Amygdala (tissue), 56 donors: ENCODE measurements at regions not wholly inside any gene's neighbourhood (a gene's known extent, or its start where the extent isn't known, plus 50 kb on each side); places are given as distances from the start of the nearest gene placed in this dataset.
A peak's percentile ranks its signal among the peaks of the same experiment; 100 is the strongest.

Experiments
- DNase-seq, 56 donors: peaks; one replicate each; lab custom pipeline; 2025; lab: John Stamatoyannopoulos, UW

DNA sequence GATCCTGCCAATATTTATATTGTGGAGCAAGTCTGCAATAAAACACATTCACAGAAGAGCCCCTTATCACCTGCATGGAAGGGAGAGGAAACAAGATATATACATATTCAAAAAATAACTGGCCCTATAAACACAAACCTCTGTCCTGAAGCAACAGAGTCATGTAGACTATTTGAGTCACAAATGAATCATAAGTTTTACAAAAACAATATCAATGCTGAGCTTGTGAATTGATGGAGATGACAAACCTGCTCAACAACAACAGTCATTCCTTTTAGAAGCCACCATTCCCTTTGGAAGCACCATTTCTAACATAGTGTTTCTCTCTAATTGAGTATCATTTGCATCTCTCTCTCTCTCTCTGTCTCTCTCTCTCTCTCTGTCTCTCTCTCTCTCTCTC lies 313.9 kb downstream of the MID1IP1 start:
- no peak for DNase-seq

DNA sequence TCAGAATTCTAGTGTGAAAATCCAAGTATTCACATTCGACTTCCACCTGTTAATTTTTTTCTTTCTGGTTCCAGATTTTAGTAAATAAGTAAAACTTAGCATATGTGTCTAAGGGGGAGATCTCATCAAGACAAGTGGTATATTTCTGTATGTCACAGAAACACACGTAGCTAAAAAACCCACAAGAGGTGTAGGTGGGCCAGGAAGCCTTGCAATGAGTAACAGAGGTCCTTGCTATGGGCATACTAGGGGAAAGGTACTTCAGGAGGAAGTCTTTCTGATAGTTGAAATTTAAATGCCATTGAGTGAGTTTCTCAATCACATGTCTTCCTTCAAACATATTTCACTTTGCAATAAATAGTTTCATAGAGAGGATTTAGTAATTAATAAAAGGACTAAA lies 315.8 kb downstream of the MID1IP1 start:
- no peak for DNase-seq

DNA sequence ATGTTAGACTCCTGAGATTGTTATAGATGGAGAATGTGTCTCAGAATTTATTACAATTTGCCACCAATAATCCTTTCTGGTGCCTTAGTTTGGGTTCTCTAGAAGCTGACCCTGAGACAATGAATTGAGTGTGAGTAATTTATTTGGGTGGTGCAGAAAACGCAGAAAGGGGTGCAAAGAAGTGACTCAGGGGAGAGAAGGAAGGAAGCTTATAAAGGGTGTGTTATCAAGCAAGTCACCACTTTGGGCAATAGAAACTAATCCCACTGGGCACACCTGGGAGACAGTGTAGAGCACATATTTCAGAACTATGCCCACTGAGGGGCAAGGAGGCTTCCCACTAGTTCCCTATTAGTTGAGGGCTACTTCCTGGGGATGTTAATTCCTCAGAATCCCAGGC lies 320.6 kb downstream of the MID1IP1 start:
- no peak for DNase-seq

DNA sequence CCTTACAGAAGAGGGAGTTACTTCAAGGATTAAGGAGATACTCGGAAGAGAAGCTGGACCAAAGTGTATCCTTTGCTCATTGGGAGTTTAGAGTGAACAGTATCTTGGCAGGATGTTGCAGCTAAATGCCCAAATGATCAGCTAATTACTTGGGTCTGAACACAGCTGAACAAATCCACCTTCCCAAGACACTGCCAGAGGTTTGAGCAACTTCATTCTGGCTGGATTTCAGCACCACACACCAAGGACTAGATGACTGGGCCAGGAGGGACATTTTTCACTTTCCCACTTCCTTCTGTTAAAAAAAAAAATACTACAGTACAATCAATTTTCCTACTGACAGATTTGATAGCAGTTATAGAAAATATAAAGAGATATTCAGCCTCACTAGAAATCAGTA lies 324.6 kb downstream of the MID1IP1 start:
- DNase-seq: no peak

DNA sequence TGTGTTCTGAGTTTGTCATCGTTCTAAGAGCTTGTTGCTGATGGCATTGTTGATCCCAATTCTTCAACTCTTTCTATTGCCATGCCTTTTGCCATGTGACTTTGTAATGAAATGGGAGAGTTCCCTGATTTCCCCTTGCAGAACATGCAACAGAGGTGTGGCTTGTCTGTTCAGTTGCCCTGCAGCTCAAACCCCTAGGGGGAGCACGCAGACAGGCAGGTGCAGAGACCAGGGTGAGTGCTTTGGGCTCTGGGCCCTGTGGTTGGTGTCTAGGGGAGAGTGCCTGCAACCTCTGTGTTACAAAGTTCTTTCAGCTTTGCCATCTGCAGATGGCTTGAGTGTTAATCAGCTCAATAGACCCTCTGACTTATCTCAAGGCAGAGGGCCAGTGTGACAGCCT lies 332.7 kb downstream of the MID1IP1 start:
- DNase-seq: peak in 1 of 56 donors; percentile 0

DNA sequence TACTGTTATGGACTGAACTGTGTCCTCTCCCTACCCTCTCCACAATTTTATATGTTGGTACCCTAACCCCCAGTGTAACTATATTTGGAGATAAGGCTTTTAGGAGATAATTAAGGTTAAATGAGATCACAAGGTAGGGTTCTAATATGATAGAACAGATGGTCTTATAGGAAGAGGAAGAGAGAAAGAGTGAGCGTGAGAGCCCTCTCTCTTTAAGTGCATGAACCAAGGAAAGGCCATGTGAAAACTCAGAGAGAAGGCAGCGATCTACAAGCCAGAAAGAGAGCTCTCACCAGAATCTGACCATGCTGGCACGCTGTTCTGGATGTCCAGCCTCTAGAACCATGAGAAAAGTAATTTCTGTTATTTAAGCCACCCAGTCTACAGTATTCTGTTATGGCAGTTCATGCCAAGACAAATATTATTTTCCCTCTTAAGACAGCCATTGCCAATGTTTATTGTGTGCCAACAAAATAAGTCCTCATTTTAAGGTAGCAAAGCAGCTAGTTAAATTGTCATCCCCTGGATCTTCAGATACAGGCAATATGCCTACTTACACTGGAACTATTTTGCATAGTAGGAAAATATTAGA lies 336.2 kb downstream of the MID1IP1 start:
- DNase-seq: no peak

DNA sequence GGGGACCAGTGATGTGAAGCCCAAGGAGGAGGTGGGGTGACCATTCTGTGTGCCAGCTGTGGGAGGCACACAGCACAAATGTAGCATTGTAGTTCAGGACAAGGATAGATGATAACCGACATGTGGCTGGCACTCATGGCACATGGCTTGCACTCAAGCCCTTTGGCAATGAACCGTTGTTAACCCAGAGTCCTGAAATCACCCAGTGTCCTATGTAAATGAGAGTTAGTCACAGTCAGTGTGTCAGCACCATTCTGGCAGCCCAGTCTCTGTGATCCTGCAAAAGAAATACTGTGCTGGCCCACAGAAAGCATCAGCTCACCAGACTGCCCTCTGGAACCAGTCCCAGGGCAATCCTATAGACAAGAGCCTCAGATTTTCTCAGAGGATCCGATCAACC lies 339.3 kb downstream of the MID1IP1 start:
- no peak for DNase-seq

DNA sequence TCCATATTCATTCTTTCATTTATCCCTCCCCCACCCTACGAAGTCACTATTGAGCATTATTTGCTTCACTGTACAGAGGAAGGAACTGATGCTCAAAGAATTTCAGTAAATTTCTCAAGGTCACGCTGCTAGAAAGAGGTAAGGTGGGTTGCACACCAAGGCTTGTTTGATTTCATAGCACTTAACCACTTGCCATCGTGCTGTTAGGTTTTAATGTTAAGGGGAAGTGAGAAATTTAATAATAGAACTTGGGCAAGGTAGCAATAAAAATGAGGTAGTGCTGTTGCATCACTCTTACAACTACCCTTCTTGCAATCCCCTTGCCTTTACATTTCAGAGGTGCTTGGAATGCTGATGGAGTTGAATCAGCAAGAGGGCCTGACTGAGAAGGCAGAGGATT lies 343.1 kb downstream of the MID1IP1 start:
- DNase-seq: no peak

DNA sequence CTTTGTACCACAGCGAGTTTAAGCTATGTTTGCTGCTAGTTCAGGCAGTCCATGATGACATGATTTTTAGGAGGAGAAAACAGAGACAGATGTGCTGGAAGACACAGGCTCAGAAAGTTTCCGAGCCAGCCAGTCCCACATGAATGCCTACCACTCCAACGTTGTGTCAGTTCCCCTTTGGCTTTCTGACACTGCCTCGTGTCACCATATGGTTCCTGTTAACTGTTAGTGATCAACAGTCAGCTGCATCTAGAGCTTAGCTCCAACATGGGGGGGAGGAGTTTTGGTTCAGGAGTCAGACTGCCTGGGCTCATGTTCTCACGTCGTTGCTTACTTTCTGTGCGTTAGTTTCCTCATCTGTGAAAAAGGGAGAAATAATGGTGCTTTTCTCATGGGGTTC lies 343.7 kb downstream of the MID1IP1 start:
- no peak for DNase-seq

DNA sequence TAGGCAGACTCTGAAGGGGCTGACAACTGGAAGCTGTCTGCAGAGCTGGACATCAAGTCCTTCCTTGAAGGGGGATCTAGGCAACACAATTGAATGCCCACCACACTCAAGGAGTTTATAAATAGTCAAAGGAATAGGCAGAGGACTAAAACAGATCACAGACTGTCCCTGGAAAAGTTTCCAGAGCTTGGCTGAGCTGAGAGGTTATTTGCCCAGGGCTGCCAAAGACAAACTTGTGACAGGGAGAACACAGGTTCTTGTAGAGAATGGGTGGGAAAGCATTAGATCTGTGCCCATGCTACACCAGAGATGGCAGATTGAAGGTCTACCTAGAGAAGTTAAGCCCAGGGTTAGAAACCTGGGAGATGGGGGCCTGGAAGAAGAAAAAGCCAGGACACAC lies 344.6 kb downstream of the MID1IP1 start:
- no peak for DNase-seq

DNA sequence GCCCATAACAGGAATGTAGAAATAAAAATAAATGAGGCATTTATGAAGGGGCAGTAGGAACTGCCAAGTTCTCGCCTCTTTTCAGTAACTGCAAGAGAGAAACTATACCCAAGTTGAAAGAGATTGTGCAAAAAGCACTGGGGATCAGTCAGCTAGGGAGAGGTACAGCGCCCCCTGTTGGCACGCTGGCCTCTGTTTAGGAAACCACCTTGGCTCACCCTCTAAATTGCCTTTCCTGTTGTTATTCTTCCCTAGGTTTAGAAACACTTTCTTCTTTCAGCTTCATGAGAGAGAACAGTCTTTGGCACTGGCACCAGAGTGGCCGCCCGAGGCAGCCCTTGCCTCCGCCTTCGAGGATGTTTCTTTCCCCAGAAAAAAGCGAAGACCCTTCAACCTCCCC lies 348.5 kb downstream of the MID1IP1 start:
- peak in 49 of 56 donors; percentile 0 to 81 (median 14) for DNase-seq

DNA sequence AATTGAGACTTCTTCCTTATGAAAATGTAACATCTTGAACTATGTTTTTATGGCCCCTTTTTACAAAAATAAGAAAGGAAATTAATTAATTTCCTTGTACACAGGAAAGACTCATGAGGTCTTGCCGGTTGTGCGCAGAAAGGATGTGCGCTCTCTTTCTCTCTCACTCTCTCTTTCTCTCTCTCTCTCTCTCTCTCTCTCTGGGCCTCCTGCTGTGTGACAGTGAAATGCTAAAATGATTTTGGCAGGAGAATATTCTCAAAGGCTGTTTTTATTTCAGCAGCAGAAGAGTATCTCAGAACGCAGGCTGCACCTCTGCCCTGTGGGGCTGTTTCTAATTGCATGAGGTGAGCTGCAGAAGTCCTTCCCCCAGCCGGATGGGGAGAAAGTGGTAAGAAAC lies 349.0 kb downstream of the MID1IP1 start:
- DNase-seq: no peak

DNA sequence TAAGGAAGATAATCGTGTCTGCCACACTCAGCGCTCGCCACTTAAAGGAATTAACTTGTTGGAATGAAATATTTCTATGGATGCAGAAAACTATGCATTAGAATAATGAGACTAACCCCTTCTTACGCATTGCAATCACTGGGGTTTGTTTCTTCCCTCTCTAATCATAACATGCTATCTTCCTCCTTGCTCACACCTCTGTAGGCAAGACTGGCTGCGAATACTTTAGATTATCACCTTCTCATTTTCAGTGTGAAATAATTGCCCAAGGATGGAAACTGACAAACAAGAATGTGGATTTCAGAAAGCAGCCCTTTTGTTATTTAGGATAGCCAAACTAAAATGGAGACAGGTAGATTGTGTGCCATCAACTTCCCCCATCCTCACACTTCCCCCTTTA lies 349.4 kb downstream of the MID1IP1 start:
- DNase-seq: no peak

DNA sequence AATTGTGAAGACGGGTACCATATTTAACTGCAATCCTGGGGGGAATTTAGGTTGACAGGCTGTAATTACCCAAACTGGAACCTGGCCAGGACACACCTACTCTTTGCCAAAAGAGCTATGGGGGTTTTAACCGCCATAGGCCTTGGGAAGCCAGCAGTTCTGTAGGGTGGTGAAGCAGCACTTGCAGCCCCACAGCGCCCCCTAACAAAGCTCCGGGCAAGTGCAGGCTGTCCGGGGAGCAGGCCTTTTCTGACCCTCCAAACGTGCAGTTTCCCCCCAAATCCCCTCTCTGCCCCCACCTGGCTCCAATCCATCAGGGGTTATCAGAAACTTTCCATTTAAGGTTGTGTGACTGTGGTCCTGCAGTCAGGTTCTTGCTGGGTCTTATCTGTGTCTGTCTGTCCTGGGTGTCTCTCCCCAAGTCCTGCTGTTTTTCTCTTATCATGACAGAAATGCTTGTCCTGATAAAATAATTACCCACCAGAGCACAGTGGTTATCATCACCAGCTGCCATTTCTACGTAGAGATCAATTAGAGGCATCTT lies 350.9 kb downstream of the MID1IP1 start:
- DNase-seq: peak in 11 of 56 donors; percentile 1 to 39 (median 7)

DNA sequence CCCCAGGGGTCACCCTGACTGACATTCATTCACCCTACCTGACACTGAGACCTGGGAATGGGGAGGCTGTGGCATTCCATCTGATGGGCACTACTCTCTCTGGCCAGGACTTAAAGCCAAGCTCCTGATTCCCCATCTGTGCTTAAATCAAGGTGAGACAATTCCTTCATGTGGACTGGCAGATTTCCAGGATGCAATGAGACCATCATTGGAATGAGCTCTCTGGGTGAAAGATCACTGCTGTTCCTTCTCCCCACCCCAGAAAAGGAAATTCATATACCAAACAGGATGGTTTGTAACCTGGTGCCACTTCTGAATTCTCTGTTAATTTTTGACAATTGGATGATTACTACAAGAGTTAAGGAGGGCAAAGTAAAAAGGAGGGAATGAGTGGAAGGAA lies 354.8 kb downstream of the MID1IP1 start:
- DNase-seq: no peak

DNA sequence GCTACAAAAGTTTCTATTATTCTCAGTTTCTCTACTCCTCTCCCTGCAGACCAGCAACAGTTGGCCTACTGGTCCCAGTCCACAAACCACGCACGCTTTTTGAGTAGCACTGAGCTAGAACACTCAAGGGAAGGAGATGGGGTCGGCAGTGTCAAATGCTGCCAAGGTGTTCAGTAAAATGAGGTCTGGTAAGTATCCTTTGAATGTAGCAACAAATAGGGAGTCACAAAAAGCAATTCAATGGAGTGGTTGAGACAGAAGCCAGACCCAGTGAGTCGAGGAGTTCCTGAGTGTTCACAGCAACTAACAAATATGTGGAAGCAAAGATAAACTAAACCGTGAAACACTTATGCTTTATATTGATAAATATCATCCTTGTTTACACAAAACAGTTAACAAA lies 355.7 kb downstream of the MID1IP1 start:
- no peak for DNase-seq

DNA sequence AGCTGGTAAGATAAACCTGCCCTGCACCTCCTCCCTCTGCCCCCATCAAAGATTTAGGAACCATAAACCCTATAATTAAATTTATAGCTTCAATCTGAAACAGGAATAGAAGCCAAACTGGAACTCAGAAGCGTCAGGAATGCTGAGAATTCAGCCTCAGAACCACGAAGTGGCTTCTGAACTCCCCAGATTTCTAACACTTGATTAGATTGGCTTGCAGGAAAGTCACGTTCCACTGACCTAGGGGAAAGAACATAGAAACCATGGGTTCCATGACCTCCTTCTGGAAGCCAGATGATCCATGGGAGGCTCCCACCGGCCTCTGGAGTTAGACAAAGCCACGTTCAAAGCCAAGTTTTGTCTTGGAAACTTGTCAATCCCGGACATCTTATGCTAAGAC lies 356.5 kb downstream of the MID1IP1 start:
- no peak for DNase-seq

DNA sequence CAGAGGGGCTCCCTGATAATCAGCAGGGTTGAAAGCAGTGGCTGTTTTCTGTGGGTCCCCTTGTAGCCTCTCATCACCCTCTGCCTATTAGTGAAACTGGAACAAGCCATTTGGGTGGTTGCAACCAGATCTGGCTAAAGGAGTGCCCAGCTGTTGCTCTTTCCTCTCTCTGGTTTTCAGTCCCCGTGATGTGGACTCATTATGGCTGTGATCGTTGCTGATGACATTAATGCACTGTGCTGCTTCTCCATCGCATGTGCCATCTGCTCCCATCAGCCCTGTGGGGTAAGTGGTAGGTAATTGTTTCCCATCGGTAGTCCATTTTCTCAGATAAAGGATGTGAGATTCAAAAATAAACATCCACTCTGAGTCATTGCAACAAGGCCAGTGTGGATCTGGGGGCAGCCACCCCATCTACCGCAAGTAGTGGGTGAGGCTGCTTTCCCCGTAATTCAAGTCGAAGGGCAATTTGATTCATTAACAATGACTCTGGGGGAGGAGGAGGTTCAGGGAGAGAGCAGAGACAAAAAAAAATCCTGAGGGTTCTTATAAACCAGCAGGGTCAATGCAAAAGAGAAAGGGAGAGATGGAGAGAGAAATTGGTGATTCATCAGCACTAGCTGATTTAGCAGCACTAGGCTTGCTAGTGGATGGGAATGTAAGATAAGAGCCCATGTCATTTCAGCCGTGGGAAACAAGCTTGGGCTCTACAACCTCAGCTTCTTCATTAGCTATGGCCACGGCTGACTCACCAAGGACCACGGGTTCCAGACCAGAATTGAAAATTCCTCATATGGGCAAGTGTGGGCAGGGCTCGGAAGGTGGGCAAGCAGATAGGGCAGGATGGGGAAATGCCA lies 357.8 kb downstream of the MID1IP1 start:
- no peak for DNase-seq

DNA sequence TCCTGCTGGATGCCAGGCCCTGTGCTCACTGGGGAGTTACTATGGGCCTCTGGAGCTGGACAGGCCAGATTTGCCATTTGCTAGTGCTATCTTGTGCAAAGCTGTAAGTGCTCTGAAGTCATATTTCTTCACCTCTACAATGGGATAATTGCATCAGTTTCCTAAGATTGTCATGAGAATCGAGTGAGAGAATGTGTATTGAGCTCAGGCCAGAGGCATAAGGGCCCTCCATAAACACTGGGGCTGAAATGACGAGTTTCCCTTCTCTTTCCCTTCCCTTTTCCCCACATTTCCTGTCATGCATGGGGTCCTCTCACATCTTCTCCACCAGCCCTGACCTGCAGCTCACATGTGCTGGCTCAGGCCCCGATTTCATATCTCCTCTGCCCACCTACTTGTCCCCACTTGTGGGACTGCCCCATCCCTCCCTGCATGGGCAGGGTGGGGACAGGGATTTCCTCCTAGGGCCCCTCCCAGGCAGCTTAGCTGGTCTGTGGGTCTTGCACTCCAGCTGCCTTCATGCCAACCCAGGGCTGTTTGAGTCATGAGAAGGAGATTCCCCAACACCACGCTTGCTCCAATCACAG lies 358.8 kb downstream of the MID1IP1 start:
- no peak for DNase-seq

DNA sequence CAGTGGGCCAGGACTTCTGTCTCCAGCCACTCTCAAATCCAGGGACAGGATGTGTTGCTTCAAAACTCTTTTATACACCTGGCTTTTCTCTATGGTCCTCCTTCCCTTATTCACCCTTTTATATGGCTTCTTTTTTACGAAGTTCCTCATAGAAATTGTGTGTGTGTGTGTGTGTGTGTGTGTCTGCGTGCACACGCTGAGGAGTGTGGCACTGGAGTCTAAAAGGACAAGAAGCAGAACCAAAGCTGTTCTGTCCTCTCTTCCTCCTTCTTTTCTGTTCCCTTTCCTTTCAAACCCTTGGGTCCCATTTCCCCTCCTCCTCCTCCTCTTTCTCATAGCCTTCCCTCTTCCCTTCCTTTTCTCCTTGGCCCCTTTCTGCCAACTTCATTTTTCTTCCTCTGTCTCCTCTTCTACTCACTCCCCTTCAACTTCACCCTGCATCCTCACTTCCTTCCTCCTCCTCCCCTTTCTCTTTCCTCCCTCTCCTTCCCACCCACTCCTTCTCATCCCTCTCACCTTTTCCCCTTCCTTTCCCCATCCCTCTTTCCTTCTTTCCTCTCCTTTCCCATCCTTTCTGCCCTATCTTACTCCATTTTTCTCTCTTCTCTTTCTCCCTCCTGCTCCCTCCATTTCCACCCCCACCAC lies 360.5 kb downstream of the MID1IP1 start:
- DNase-seq: no peak

DNA sequence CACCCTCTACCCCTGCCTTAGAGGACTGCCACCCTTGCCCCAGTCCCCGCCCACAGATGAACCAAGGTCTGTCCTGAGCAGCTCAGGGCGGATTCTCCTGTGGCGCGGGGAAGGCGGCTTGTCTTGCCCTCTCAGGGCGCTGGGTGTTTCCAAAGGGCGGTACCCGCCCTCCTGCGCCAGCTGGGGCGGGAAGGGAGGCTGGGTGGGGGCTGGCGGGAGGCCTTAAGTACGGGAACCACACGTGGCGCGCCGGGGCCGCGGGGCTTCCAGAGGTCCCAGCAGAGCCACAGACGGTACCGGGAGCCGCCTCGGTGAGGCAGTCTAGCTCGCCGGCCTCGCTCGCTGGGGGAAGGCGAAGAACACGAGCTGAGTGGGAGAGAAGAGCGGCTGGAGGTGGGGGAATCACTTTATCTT lies 361.1 kb downstream of the MID1IP1 start:
- peak in 19 of 56 donors; percentile 0 to 42 (median 11) for DNase-seq
